ENCODE measurements at regions not wholly inside any gene's neighbourhood (a gene's known extent, or its start where the extent isn't known, plus 50 kb on each side); places are given as distances from the start of the nearest gene placed in this dataset.

DNA sequence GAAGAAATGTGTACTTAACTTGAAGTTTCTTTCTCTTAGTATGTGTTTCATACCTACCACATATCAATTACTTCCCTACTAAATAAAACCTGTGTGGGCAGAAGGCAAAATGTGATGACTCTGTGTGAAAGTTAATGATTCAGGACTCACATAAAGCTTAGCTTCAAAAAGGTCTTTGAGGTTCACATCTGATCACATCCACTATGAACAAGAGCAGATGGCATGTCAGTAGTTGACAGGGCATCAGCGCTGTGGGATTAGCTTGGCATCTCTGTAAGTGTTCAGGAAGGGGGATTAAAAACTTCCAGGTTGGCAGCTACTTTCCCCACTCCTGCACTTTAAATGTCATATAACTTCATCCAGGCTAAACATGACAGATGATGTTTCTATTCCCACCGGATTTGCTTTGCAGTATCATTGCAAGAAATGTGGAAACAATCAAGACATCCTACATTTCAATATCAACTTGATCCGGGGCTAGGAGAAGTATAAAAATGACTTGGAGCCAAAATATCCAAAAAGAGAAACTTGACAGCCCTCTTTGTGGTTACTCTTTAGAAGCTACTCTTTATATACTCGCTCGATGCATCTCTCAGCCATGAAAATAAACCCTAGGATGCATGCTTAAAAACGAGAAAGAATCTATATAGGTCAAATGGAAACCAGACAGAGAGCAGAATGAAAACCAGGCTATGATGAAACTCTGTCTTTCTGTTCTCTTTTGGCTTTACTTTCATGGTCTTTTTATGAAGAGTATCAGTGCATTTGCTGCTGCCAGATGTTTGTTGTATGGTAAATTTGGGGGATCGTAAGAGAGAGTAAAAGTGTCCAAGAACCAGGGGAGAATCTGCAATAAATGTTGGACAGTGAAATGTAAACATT, 273.1 kb upstream of the ALCAM start:
- TF ChIP-seq, protein P1, sequence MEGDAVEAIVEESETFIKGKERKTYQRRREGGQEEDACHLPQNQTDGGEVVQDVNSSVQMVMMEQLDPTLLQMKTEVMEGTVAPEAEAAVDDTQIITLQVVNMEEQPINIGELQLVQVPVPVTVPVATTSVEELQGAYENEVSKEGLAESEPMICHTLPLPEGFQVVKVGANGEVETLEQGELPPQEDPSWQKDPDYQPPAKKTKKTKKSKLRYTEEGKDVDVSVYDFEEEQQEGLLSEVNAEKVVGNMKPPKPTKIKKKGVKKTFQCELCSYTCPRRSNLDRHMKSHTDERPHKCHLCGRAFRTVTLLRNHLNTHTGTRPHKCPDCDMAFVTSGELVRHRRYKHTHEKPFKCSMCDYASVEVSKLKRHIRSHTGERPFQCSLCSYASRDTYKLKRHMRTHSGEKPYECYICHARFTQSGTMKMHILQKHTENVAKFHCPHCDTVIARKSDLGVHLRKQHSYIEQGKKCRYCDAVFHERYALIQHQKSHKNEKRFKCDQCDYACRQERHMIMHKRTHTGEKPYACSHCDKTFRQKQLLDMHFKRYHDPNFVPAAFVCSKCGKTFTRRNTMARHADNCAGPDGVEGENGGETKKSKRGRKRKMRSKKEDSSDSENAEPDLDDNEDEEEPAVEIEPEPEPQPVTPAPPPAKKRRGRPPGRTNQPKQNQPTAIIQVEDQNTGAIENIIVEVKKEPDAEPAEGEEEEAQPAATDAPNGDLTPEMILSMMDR (IDR thresholded peaks at IDR 0.05) = no peak
- no peak for TF ChIP-seq POLR2A (IDR thresholded peaks at IDR 0.05)
